ENCODE measurements at regions not wholly inside any gene's neighbourhood (a gene's known extent, or its start where the extent isn't known, plus 50 kb on each side); places are given as distances from the start of the nearest gene placed in this dataset.

GRCh38 chr13:69213396-69213795 is 894.2 kb upstream of the ATXN8OS start:
- Histone ChIP-seq H3K23me2 (ENCODE audit: low read depth, low read length) (peaks cover 2% of the 10 kb centered on the region; the same call in 1 of the 2 replicates), H3K79me1 (ENCODE audit: low read depth, low read length) (no peaks in the 10 kb centered on the region), H3K36me3 (ENCODE audit: control insufficient read depth in 2 of 4, insufficient read depth in 4 of 4, low read length in 3 of 4) (no peaks in the 10 kb centered on the region), H4K91ac (replicated peaks; ENCODE audit: insufficient read length, low read length) (no peak overlapping the region), H3K27ac (ENCODE audit: low read depth, low read length) (no peak overlapping the region), H2AK5ac (ENCODE audit: low read depth, low read length) (no peak overlapping the region), H2BK5ac (ENCODE audit: low read depth, low read length) (no peak overlapping the region), H3K9me3 (ENCODE audit: insufficient read depth in 2 of 2, low read depth in 1 of 2, low read length in 1 of 2) (no peaks in the 10 kb centered on the region), H4K8ac (ENCODE audit: extremely low read depth, insufficient read depth, low read length) (no peak overlapping the region), H2BK12ac (ENCODE audit: low read depth, low read length) (no peak overlapping the region), H3K14ac (ENCODE audit: insufficient read length) (no peak overlapping the region), H4K20me1 (replicated peaks in 1 of 2; ENCODE audit: control insufficient read depth in 1 of 2, insufficient read depth in 2 of 2, low read length in 2 of 2) (no peaks in the 10 kb centered on the region), H3K79me2 (ENCODE audit: control insufficient read depth in 1 of 2, insufficient read depth in 2 of 2, low read length in 2 of 2) (no peaks in the 10 kb centered on the region), H3K18ac (ENCODE audit: extremely low read depth, low read length) (no peak overlapping the region), H3K9ac (replicated peaks in 1 of 4; ENCODE audit: extremely low read depth in 1 of 4, low read depth in 3 of 4, low read length in 3 of 4) (no peak overlapping the region), H3K4ac (replicated peaks; ENCODE audit: insufficient read length, low read depth, low read length) (no peak overlapping the region), H3K4me3 (ENCODE audit: extremely low read depth in 1 of 4, insufficient read depth in 2 of 4, low read depth in 3 of 4, low read length in 4 of 4) (no peak overlapping the region), H3K23ac (ENCODE audit: insufficient read length) (no peak overlapping the region), H3K27me3 (replicated peaks in 1 of 4; ENCODE audit: control insufficient read depth in 3 of 4, extremely low read depth in 1 of 4, insufficient read depth in 3 of 4, low read length in 3 of 4) (no peaks in the 10 kb centered on the region), H3K4me1 (replicated peaks in 1 of 4; ENCODE audit: control insufficient read depth in 3 of 4, insufficient read depth in 4 of 4, low read length in 3 of 4) (no peaks in the 10 kb centered on the region), H2BK15ac (ENCODE audit: low read length) (no peak overlapping the region), H4K5ac (ENCODE audit: insufficient read length, low read depth, low read length) (no peak overlapping the region), H3K4me2 (ENCODE audit: insufficient read depth in 1 of 2, low read depth in 2 of 2, low read length in 2 of 2) (no peak overlapping the region), H3K56ac (replicated peaks; ENCODE audit: insufficient read length, low read depth, low read length) (no peak overlapping the region), H2AFZ (ENCODE audit: low read length) (no peak overlapping the region), H2BK20ac (ENCODE audit: low read length) (no peak overlapping the region), H2BK120ac (replicated peaks; ENCODE audit: low read depth, low read length) (no peak overlapping the region)
- DNase-seq (ENCODE audit: low read depth in 1 of 2, low spot score in 2 of 2) (no peak), FAIRE-seq (no peak)
- WGBS, 2 experiments (ENCODE audit: extremely low coverage in 1 of 2, insufficient coverage in 1 of 2, insufficient read length in 1 of 2, insufficient replicate concordance in 2 of 2, low coverage in 1 of 2, low lambda C conversion rate in 2 of 2, missing lambda C conversion rate in 1 of 2) = 46% methylated on average over 4 of the region's 4 CpGs; no CpG with 5 or more reads in 1 of the 2 experiments
- ChIA-PET CTCF (ENCODE audit: partially characterized antibody) (no interaction called here), POLR2A (ENCODE audit: partially characterized antibody) (no interaction called here)
- TF ChIP-seq SP1 (IDR thresholded peaks at IDR 0.05; ENCODE audit: low read depth, low read length) = no peak

Data from H1 (cell line).